T-helper 1 cell (primary cell): ENCODE measurements at regions not wholly inside any gene's neighbourhood (a gene's known extent, or its start where the extent isn't known, plus 50 kb on each side); places are given as distances from the start of the nearest gene placed in this dataset.
A peak's percentile ranks its signal among the peaks of the same experiment; 100 is the strongest.
"Not testable (repeated sequence)": the region's sequence is repeated elsewhere in the genome, so short reads cannot be mapped to it uniquely, and the experiment has no call there.

Source experiments
- DNase-seq, 5 donors: peaks; one replicate each; pipeline ENCODE4 v3.0.0-alpha.2; 2012 to 2020

DNA sequence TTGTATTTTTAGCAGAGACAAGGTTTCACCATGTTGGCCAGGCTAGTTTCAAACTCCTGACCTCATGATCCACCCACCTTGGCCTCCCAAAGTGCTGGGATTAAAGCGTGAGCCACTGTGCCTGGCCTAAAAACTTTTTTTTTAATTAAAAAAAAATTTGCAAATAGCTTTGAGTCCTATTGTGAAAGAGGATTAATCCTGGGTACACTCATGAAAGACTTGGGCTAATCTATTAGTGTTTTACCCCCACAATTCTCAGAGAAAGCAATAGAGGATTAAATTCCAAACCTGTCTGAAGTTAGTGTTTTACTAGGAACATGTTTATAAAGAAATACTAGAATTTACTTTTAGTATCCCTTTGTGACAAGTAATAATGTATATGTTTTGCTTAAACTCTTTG lies 76.9 kb upstream of the ITGB1 start:
- DNase-seq, result no peak

DNA sequence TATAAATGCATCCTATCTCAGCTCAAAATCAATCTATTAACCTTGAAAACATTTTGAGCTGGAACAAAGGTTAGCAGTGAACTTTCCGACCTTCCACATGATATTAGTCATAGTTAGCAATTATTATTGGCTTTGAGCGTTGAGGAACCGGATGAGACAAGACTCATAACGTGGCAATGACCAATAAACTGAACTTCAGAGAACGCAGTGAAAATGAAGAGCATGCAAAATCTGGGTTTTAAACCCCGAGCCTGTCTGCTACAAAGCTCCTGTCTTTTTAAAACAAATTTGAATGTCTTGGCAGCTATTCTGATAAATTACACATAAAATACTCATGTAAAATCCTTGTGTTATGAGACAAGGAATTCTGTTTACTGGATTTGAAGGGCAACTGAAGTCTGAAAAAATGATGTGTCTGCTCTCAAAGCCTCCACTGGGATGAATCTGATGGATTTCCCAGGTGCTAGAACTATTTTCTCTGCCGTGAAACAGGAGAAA lies 74.7 kb upstream of the ITGB1 start:
- no peak for DNase-seq

DNA sequence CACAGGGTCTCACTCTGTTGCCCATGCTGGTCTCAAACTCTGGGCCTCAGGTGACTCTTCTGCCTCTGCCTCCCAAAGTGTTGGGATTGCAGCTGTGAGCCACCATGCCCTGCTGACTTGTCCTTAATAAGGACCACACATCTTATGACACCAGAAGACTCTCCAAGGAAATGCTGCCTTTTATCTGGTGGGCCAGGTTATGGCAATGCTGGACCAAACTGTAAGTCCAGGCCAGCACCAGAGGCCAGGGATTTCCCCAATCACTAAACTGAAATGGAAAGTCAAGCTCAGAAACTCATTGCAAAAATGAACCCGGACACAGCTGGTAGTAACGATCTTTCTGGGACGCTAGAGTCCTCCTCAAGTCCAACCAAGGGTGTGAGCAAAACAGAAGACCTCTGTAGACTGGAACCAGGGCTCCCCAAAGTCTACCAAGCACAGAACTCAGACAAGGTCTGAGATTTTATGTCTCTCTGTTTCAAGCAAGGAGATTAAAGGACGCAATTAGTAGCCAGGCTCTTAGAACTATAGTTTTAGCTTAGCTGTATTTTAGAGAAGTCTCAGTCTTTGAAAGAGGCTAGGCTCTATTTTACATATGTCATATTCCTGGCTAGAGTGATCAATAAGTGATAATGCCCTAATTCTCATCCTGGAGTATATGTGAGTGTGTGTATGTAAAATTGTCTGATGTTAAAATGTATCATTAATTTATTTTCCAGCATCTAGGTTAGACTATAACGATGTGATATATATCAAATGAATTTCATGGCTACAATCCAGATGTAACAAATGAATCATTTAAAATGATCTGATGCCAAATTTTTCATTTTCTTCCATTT lies 74.0 kb upstream of the ITGB1 start:
- no peak for DNase-seq

DNA sequence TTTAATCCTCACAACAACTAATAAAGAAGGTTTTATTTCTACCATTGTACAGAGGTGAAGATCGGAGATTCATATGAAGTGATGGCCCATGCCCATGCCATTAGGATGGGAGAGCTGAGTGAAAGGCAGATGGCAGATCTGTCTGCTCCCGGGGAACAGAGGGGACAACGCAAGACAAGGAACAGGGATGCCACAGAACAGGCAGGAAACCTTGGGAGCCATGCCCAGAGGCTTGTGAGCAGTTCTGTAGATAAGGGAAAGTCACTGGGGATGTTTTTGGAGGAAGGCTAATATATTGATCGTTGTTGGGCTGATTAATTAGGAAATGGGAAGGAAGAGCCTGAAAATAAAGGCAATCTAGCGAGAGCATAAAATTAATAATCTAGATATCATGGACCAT lies 73.1 kb upstream of the ITGB1 start:
- no peak for DNase-seq

DNA sequence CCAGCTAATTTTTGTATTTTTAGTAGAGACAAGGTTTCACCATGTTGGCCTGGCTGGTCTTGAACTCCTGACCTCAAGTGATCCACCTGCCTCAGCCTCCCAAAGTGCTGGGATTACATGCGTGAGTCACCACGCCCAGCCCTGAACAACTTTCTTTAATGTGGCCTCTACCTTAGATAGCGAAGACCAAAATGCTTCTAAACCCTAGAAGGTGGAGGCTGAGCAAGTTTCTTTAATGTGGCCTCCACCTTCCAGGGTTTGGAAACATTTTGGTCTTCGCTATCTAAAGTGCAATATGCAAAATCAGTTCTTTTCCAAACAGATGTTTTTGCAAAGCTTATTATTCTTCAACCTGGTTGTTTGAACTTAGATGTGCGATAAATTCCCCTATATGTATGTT lies 70.5 kb upstream of the ITGB1 start:
- peak in 3 of 5 donors; percentile 15 to 45 (median 17) for DNase-seq

DNA sequence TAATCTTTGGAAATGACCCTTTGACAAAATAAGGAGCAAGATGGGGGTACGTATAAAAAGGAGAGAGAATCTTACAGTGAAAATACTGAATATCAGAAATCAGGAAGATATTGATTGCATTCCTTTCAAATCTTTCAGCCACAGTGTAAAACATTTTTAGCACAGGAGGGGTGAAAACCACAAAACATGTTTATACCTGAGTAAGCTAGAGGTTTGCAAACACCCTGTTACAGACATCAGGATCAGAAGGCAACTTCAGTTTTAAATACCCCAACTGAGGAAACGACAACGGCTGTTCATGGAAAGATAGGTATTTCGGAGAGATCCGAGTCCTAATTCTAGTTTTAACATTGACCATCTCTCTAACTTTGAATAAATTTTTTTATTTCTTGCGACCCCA lies 69.1 kb upstream of the ITGB1 start:
- no peak for DNase-seq

DNA sequence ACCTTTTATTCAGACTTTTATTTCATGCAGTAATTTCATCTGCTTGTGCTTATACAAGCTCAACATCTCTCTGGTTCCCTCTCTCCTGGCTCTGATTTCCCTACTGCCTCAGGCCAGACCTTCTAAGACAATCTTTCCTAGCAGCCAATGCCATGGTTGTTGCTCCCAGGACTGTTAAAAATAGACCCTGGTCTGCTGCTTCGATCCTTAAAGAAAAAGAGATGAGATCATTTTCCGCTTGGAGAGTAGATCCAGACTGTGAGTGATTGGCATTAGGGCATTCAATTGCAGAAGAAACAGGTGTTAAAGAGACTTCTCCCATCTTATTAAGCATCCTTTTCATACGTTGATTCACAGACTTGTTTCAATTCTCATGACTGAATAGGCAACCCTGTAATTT lies 68.4 kb upstream of the ITGB1 start:
- no peak for DNase-seq

DNA sequence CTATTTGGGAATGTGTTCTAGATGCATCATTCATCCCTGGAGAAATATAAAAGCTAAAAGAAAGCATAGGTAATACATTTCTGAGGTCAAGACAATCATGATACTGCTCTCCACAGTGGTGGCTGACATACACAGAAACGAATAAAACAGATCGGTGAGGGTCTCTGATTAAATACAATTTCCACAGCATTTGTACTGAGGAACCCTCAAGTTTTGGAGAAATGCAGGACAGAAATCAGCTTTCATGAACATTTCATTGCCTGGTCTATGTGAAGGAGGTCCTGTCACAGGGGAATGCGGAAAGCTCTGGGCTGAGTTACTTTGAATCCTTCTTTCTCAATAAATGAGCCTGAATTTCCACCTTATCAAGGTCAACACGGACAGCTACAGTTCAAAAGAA lies 67.9 kb upstream of the ITGB1 start:
- DNase-seq, result no peak

DNA sequence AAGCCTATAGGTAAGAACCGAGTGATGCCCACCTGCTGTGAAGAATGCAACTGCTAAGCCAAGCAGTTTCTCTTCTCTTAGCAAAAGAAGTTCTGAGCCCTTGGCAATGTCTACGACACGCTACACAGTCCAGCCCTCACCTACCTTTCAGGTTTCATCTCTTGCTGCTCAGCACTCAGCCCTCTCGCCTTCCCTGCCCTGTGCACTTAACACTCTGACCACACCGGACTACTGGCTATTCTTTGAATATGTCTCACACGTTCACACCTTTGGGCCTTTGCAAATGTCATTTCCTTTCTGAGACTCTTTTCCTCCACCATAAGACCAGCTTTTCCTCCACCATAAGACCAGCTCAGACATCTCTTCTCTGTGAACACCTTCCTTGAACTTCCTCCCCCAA lies 67.0 kb upstream of the ITGB1 start:
- peak in 1 of 5 donors; percentile 32 for DNase-seq

DNA sequence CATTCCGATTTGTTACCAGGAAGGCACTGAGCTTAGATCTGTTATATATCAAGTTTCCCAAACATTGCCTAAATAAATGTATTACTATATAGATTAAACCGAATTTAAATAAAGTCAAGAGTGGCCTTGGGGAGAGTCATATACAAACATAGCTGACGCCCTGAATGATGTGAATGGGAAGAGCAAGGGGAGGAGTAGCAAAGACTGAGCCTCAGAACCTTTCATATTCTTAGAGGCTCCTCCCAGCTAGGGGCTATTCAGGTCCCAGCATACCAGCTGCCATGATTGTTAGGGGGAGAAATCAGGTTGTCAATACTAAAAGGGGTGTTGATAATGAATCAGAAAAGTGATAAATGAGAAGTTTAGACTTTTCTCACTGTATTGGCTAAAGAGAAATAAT lies 64.7 kb upstream of the ITGB1 start:
- DNase-seq, result no peak

DNA sequence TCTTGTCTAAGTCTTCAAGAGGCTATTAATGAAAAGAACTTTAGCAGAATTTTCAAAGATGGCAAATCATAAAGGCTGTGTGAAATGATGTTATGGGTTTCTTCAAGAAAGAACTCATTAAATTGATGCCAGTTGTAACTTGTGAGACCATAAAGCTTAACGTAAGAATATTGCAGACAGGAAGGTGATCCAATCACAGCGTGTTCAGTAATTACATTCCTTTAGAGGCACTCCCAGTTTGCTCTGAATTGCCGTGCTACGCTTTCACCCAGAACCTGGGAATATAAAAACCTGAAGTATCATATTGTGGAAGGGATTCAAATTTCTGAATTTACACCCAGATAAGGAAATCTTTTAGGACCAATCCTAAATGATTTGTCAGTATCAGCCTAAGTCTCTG lies 64.1 kb upstream of the ITGB1 start:
- DNase-seq, result no peak

DNA sequence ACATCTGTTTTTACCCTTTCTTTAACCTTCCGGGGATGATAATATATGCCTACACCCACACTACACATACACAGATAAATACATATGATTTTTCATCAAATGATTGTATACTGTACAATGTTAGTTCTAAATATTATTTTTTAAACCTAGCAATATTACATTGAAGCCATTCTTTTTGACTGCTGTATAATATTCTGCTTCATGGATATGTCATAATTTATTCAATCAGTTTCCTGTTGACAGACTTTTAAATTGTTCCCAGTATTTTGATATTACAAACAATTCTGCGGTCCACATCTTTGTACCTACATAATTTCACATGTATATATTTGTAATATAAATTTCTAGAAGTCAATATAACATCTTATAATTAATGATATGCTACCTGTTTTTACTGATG lies 59.0 kb upstream of the ITGB1 start:
- DNase-seq, result no peak

DNA sequence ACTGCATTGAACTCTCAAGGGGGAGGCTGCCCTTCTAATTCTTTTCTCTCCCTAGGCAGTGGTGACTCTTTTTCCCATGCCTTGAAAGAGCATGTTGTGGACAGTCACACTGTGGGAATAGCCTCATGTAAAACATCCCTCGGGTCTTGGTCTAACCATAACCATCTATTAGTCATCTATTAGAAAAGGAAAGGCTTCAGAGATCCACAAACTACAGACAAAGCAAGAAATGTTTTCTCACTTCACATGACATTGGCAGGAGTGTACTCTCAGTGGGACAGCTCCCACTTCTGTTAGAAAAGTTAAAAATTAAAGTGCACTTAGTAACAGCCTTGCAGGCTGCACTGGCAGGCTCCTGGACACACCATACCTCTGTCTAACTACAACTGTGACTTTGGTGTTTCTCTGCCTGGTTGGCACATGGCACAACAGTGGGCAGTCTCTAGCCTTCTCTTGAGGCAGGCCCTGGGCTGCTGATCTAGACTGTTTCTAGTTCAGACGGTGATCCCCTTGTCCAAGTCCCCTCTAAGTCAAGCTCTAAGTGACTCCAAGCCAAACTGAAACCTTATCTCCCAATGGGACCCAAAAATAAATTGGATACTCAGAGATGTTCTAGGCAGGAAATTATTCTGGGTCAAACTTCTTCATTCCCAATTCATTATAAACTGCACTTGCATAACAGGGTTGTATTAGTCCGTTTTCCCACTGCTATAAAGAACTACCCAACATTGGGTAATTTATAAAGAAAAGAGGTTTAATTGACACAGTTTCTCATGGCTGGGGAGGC lies 57.9 kb upstream of the ITGB1 start:
- no peak for DNase-seq

DNA sequence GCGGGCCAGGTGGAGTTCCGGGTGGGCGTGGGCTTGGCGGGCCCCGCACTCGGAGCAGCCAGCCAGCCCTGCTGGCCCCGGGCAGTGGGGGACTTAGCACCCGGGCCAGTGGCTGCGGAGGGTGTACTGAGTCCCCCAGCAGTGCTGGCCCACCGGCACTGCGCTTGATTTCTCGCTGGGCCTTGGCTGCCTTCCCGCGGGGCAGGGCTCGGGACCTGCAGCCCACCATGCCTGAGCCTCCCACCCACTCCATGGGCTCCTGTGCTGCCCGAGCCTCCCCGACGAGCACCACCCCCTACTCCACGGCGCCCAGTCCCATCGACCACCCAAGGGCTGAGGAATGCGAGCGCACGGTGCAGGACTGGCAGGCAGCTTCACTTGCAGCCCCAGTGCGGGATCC lies 55.3 kb upstream of the ITGB1 start:
- not testable (repeated sequence) for DNase-seq

DNA sequence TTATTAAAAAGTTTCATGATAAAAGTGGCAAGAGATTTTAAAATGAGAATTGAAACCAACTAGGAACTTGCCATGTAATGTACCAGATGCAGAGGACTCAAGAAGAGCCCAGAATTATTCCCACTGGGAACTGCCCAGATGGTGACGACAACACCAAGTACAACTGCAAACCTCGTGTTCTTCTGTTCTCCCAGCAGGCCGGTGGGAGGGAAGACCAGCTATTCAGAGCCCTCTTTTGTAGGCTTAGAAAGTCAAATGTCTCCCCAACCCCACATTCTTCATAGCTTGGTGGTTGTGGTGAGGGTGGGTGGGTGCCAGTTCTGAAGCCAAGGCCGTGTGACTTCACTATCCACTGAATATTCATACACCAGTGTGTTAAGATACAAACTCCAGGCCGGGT lies 54.3 kb upstream of the ITGB1 start:
- DNase-seq, result no peak

DNA sequence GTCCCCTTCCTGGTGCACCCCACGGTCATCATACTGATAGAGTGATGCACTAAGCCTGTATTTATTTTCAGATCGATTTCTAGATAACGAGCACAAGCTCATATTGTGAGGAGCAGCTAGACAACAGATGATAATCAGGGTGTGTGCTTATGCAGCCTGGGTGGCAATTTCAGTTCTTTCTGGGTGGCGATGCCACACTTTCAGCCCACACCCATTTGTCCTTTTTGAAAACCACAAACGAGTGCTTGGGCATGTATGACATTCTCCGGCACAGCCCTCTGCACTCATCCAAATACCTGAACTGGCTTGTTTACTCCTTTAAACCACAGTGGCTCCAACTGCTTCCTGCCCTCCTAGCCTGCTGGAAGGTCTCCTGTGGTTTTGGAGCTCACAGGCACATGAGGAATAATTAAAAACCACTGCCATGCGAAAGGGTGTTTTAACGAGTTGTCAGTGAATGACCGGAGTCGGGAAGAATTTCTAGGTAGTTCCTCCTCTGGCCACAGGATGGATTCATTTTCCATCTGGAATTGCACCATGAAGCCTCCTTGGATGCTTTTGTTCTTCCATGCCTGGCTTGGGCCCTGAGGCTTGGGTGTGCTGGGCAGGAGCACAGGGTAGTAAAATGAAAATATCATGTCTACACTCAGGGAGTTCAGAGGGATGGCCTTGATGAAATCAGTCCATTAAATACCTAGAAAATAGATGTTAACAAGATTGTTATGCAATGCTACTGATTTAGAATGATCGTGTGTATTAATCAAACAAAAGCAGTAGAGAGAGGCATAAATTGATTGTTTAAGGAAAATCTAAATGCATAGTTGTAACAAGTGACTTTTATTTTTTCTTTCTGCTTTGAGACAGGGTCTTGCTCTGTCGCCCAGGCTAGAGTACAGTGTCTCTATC lies 52.4 kb upstream of the ITGB1 start:
- peak in 3 of 5 donors; percentile 13 to 93 (median 15) for DNase-seq

DNA sequence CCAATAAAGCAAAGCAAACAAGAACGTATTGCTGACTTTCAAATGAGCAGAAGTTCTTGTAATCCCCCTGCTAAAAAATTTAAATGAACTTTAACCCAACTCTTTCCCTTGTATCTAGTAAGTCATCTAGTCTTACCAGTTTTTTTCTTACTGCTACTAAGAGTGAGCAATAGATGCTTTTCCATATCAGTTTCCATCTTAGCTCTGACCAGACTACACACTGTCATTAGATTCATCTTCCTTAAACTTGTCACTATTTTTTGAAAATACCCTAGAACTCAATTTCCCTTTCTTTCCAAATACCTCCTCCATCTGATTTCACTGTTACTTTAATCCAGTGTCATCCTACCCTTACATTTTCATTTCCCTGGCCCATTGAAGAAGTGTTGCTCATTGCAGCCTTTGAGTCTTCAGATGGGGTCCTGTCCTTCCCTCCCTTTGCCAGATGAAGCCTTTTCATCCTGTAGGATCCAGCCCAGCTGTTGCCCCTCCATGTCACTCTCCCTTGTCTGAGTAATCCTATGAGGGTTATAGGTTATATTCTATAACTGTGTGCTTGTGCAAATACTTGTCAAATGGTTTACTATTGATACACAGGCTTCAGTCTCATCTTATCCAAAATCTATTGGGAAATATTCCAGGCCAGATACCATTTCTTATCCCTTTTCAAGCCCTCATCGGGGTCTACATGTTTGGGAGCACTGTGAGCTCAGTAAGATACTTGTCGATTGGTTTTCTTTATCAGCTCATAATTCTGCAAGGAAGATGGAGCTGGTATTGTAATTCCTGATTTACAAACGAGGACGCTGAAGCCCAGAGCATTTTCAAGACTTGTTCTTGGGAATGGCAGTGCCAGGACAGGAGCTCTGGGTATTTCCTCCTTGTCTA lies 51.5 kb upstream of the ITGB1 start:
- no peak for DNase-seq

DNA sequence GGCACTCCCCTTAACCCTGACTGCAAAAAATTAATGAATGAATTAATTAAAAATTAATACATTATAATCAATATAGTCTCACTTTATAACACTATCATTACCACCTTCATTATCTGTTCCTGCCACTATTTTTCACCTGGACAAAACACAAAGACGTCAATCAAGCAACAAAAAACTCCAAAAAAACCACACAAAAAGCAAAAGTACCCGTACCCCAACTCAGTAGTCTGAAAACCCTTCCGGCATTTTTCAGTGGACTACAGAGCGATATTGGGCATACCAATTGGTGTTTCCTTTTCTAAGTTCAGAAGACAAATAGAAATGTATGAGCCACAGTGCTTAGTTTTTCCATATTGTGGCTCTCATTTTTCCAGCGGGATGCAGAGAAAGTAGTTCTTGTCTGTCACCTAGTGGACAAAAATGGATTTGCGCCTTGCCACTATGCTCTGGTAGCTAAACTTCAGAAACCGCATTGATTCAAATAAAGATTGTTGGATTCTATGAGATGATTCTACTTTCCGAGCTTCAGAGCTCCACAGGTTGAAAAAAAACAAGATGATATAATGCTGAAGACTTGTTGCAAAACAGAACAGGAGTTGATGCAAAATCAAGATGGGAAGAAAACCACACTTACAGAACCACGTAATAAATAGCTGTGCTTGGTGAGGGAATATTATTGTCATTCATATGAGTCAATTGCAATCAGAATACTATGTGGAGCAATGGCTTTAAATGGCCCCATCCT lies 50.6 kb upstream of the ITGB1 start:
- DNase-seq, result peak in 4 of 5 donors; percentile 32 to 82 (median 40)

DNA sequence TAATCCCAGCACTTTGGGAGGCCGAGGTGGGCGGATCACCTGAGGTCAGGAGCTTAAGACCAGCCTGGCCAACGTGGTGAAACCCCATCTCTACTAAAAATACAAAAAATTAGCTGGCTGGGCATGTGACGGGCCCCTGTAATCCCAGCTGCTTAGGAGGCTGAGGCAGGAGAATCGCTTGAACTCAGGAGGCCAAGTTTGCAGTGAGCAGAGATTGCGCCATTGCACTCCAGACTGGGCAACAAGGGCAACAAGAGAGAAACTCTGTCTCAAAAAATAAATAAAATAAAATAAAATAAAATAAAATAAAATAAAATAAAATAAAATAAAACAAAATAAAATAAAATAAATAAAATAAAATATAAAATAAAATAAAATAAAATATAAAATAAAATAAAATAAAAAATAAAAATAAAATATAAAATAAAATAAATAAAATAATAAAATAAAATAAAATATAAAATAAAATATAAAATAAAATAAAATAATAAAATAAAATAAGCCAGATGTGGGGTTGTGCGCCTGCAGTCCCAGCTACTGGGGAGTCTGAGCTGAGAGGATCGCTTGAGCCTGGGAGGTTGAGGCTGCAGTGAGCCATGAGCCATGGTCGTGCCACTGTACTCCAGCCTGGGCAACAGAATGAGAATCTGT lies 49.8 kb upstream of the ITGB1 start:
- DNase-seq, result not testable (repeated sequence)
